ENCODE measurements at regions not wholly inside any gene's neighbourhood (a gene's known extent, or its start where the extent isn't known, plus 50 kb on each side); places are given as distances from the start of the nearest gene placed in this dataset.

DNA sequence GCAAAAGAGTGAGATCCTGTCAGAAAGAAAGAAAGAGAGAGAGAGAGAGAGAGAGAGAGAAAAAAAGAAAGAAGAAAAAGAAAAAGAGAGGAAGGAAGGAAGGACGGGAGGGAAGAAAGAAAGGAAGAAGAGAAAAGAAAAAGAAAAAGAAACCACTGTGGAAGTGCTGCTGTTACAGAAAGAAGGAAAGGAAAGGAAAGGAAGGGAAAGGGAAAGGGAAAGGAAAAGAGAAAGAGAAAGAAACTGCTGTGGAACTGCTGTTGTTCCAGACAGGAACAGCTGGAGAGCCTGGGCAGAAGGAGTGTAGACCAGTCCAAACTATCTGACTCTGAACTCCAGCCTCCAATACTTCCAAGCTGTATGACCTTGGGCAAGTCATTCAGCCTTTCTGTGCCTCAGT lies 220.7 kb upstream of the WWC1 start:
- no peak overlapping the region for H3K9ac ChIP-seq (ENCODE audit: low read length)

DNA sequence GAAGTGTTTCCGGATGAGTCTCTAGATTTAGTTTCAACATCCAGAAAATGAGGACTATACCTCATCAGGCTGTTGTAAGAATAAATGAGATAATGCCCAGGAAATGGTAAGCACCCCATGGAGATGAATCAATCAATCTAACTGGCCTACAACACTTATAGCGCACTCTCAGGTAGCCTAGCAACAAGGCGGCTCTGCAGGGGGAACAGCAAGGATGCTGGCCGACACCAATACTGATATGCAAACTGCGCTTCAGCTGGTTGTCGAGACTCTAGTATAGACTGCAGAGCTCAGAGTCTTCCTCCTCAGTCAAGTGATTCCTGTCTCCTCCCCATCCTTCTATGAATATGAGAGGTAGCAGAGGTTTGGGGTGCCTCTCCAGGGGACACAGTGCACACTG lies 218.8 kb upstream of the WWC1 start:
- Histone ChIP-seq H3K27me3 (ENCODE audit: insufficient read depth, low read depth, low read length) (no peaks in the 10 kb centered on the region), H2AFZ (ENCODE audit: low read depth, low read length) (no peak overlapping the region), H3K9me2 (ENCODE audit: insufficient read depth, low read length) (no peaks in the 10 kb centered on the region), H3K4me3 (ENCODE audit: low read length) (peak overlapping the region; percentile 37), H3K36me3 (ENCODE audit: insufficient read depth, low read length) (no peaks in the 10 kb centered on the region), H4K20me1 (ENCODE audit: insufficient read depth) (no peaks in the 10 kb centered on the region), H3F3A (ENCODE audit: insufficient read depth, low read length, poor library complexity, severe bottlenecking) (no peaks in the 10 kb centered on the region), H3K4me2 (ENCODE audit: low read length) (peak overlapping the region; percentile 13), H3K79me2 (replicated peaks; ENCODE audit: insufficient read depth, low read length) (no peaks in the 10 kb centered on the region), H3K9ac (ENCODE audit: low read length) (no peak overlapping the region), H3K27ac (ENCODE audit: low read length) (peak overlapping the region; percentile 23), H3K9me3 (ENCODE audit: low read length) (no peaks in the 10 kb centered on the region)
- TF ChIP-seq SMC3 (conservative IDR thresholded peaks at IDR 0.05; ENCODE audit: poor library complexity): peak; percentile 20
- TF ChIP-seq EZH2 (IDR thresholded peaks at IDR 0.05; ENCODE audit: borderline replicate concordance, insufficient read depth, low read length, poor library complexity, severe bottlenecking): no peak
- peak; percentile 68 for TF ChIP-seq POLR2AphosphoS5 (IDR thresholded peaks at IDR 0.05)
- TF ChIP-seq RAD21 (conservative IDR thresholded peaks at IDR 0.05): no peak
- TF ChIP-seq, protein P1, sequence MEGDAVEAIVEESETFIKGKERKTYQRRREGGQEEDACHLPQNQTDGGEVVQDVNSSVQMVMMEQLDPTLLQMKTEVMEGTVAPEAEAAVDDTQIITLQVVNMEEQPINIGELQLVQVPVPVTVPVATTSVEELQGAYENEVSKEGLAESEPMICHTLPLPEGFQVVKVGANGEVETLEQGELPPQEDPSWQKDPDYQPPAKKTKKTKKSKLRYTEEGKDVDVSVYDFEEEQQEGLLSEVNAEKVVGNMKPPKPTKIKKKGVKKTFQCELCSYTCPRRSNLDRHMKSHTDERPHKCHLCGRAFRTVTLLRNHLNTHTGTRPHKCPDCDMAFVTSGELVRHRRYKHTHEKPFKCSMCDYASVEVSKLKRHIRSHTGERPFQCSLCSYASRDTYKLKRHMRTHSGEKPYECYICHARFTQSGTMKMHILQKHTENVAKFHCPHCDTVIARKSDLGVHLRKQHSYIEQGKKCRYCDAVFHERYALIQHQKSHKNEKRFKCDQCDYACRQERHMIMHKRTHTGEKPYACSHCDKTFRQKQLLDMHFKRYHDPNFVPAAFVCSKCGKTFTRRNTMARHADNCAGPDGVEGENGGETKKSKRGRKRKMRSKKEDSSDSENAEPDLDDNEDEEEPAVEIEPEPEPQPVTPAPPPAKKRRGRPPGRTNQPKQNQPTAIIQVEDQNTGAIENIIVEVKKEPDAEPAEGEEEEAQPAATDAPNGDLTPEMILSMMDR (IDR thresholded peaks at IDR 0.05; ENCODE audit: poor library complexity, severe bottlenecking): no peak
- peak; percentile 66 for TF ChIP-seq EP300 (conservative IDR thresholded peaks at IDR 0.05; ENCODE audit: poor library complexity, severe bottlenecking)
- peak; percentile 31 for TF ChIP-seq MXI1 (conservative IDR thresholded peaks at IDR 0.05; ENCODE audit: poor library complexity, severe bottlenecking)
- TF ChIP-seq TAF1 (IDR thresholded peaks at IDR 0.05; ENCODE audit: low read depth): no peak
- TF ChIP-seq, protein P2, sequence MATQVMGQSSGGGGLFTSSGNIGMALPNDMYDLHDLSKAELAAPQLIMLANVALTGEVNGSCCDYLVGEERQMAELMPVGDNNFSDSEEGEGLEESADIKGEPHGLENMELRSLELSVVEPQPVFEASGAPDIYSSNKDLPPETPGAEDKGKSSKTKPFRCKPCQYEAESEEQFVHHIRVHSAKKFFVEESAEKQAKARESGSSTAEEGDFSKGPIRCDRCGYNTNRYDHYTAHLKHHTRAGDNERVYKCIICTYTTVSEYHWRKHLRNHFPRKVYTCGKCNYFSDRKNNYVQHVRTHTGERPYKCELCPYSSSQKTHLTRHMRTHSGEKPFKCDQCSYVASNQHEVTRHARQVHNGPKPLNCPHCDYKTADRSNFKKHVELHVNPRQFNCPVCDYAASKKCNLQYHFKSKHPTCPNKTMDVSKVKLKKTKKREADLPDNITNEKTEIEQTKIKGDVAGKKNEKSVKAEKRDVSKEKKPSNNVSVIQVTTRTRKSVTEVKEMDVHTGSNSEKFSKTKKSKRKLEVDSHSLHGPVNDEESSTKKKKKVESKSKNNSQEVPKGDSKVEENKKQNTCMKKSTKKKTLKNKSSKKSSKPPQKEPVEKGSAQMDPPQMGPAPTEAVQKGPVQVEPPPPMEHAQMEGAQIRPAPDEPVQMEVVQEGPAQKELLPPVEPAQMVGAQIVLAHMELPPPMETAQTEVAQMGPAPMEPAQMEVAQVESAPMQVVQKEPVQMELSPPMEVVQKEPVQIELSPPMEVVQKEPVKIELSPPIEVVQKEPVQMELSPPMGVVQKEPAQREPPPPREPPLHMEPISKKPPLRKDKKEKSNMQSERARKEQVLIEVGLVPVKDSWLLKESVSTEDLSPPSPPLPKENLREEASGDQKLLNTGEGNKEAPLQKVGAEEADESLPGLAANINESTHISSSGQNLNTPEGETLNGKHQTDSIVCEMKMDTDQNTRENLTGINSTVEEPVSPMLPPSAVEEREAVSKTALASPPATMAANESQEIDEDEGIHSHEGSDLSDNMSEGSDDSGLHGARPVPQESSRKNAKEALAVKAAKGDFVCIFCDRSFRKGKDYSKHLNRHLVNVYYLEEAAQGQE (IDR thresholded peaks at IDR 0.05; ENCODE audit: borderline replicate concordance): peak; percentile 54

More for the DNA sequence above, 220.7 kb upstream of the WWC1 start:
- Histone ChIP-seq H4K20me1 (ENCODE audit: insufficient read depth) (no peaks in the 10 kb centered on the region), H3K4me2 (ENCODE audit: low read length) (no peak overlapping the region), H3F3A (ENCODE audit: insufficient read depth, low read length, poor library complexity, severe bottlenecking) (no peaks in the 10 kb centered on the region), H3K27me3 (ENCODE audit: insufficient read depth, low read depth, low read length) (no peaks in the 10 kb centered on the region), H3K36me3 (ENCODE audit: insufficient read depth, low read length) (no peaks in the 10 kb centered on the region), H3K9me3 (ENCODE audit: low read length) (no peaks in the 10 kb centered on the region), H3K79me2 (replicated peaks; ENCODE audit: insufficient read depth, low read length) (no peaks in the 10 kb centered on the region), H3K9me2 (ENCODE audit: insufficient read depth, low read length) (no peaks in the 10 kb centered on the region), H3K27ac (ENCODE audit: low read length) (no peak overlapping the region), H3K4me3 (ENCODE audit: low read length) (no peak overlapping the region), H2AFZ (ENCODE audit: low read depth, low read length) (no peak overlapping the region)
- TF ChIP-seq TAF1 (IDR thresholded peaks at IDR 0.05; ENCODE audit: low read depth): no peak
- TF ChIP-seq, protein P2 (IDR thresholded peaks at IDR 0.05; ENCODE audit: borderline replicate concordance): no peak
- TF ChIP-seq POLR2AphosphoS5 (IDR thresholded peaks at IDR 0.05): no peak
